HG02642 (cell line): ENCODE measurements at regions not wholly inside any gene's neighbourhood (a gene's known extent, or its start where the extent isn't known, plus 50 kb on each side); places are given as distances from the start of the nearest gene placed in this dataset.
"Not testable (repeated sequence)": the region's sequence is repeated elsewhere in the genome, so short reads cannot be mapped to it uniquely, and the experiment has no call there.

Experiments
- ATAC-seq: cut with Tn5 transposase; IDR thresholded peaks from one replicate; pipeline ENCODE4 v1.9.1; 2021; ENCODE audit warnings: mild to moderate bottlenecking; ENCODE audit not compliant: unreplicated experiment, poor library complexity

GRCh38 chr1:193952778-193953374 lies 766.5 kb upstream of the B3GALT2 start:
- no peak for ATAC-seq

GRCh38 chr1:193951984-193952383 lies 765.6 kb upstream of the B3GALT2 start:
- no peak for ATAC-seq

- ATAC-seq: no peak
Observed at GRCh38 chr1:193944454-193944853, 758.0 kb upstream of the B3GALT2 start.

- ATAC-seq: no peak
Observed at GRCh38 chr1:193940176-193940575, 753.8 kb upstream of the B3GALT2 start.

- no peak for ATAC-seq
Observed at GRCh38 chr1:193939585-193939984, 753.2 kb upstream of the B3GALT2 start.

- ATAC-seq: no peak
Observed at GRCh38 chr1:193937308-193937707, 750.9 kb upstream of the B3GALT2 start.

- no peak for ATAC-seq
Observed at GRCh38 chr1:193932979-193933378, 746.6 kb upstream of the B3GALT2 start.

- ATAC-seq: no peak
Observed at GRCh38 chr1:193931356-193931755, 744.9 kb upstream of the B3GALT2 start.

- ATAC-seq: no peak
Observed at GRCh38 chr1:193929374-193930033, 743.1 kb upstream of the B3GALT2 start.

- ATAC-seq: no peak
Observed at GRCh38 chr1:193927550-193927949, 741.1 kb upstream of the B3GALT2 start.

GRCh38 chr1:193926956-193927355 lies 740.5 kb upstream of the B3GALT2 start:
- no peak for ATAC-seq

GRCh38 chr1:193919827-193920226 lies 733.4 kb upstream of the B3GALT2 start:
- no peak for ATAC-seq

GRCh38 chr1:193916452-193916851 lies 730.0 kb upstream of the B3GALT2 start:
- no peak for ATAC-seq

- no peak for ATAC-seq
Observed at GRCh38 chr1:193914871-193915270, 728.5 kb upstream of the B3GALT2 start.

GRCh38 chr1:193909406-193910082 lies 723.1 kb upstream of the B3GALT2 start:
- ATAC-seq: no peak

GRCh38 chr1:193905288-193906085 lies 719.1 kb upstream of the B3GALT2 start:
- no peak for ATAC-seq

- ATAC-seq: no peak
Observed at GRCh38 chr1:193891788-193892187, 705.4 kb upstream of the B3GALT2 start.

GRCh38 chr1:193890935-193891334 lies 704.5 kb upstream of the B3GALT2 start:
- no peak for ATAC-seq

- no peak for ATAC-seq
Observed at GRCh38 chr1:193884848-193885558, 698.6 kb upstream of the B3GALT2 start.

GRCh38 chr1:193877920-193878319 lies 691.5 kb upstream of the B3GALT2 start:
- not testable (repeated sequence) for ATAC-seq
